Skin of body (tissue), 1 donor: ENCODE measurements at regions not wholly inside any gene's neighbourhood (a gene's known extent, or its start where the extent isn't known, plus 50 kb on each side); places are given as distances from the start of the nearest gene placed in this dataset.
"Not testable (repeated sequence)": the region's sequence is repeated elsewhere in the genome, so short reads cannot be mapped to it uniquely, and the experiment has no call there.

ENCODE experiments used
- DNase-seq: peaks from one replicate; lab custom pipeline; 2025; lab: John Stamatoyannopoulos, UW

DNA sequence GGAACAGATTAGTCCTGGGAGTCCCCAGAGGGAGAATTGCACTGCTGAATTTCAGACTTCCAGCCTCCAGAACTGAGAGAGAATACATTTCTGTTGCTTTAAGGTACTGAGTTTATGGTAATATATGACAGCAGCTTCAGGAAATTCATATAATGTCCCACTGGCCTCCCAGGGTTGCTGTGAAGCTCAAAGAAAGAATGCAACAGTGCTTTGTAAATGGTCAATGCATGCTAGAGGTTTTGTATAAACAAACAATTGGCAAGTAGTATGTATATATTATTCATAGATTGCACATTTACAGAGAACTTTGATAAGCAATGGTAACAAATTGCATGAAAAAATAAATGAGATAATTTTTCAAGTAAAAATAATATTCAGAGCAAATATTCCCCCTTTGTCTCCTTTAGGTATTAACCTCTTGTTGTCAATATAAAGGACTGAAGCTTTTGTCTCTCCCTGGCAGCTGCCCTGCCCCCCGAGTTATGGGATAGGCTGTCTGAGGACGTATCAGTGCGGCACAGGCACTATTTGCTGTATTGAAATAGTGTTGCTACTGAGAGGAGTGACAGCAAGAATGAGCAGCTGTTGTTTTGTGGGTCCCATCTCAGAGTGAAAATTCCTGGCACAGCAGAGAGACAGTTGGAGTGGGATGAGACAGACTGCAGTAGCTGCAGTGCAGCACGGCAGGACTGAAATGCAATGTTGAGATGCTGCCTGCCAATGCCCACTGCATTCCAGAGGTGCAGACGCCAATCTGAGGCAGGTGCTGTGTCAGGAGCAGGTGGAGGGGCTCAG, 194.2 kb upstream of the GLRA1 start:
- no peak for DNase-seq

DNA sequence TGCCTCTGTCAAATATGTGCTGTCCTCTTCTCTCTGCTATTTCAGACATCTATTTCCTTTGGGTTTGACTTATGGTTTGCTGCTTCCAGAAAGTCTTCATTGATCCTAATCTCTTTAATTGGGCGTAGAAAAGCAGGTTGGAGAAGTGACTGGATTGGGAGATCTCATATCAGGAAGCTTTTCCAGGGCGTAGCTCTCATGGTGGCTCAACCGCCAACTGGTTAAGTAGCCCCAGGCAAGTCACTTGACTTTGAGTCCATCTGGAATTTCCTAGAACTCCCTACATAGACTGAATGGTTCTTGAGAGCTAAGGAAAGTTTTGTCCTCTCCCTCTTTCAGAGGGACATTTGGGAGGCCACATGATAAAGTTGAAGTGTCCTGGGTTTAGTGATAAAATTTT, 192.3 kb upstream of the GLRA1 start:
- DNase-seq: no peak

DNA sequence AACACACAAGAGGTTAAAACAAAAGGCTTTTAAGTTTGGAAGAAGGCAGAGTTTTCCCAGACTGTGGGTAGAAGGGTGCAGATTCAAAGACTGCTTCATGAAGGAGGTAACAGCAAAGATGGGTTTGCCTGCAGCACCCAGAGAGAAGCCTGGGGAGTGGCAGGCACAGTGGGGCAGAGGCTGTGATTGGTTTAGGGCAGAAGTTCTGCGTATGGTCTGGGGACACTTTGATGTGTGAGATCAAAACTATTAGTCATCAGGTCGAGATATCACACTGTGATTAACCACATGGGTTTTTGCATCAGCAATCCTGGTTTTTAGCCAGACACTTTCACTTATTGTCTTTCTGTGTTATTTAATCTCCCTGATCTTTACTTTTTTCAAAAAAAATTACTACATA, 188.8 kb upstream of the GLRA1 start:
- DNase-seq: no peak

DNA sequence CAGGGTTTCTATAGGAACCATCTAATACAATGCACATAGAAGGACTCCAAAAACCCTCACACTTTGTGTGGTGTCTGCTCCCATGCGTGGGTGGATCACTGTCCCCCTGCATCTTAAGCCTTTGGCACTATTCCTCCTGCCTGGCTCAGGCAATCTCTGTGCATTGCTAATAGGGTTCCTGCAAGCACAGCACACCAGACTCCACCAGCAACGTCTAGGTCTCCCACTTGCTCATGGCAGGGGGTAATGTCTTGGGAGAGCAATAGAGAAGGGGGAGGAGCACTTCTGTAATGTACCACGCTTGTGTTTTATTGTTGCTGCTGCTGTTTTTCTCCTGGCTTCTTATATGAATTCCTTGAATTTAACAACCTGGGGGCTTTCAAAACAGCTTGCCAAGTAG, 182.6 kb upstream of the GLRA1 start:
- no peak for DNase-seq

GRCh38 chr5:152106571-152106970, 181.9 kb upstream of the GLRA1 start:
- no peak for DNase-seq

GRCh38 chr5:152105085-152105484, 180.4 kb upstream of the GLRA1 start:
- DNase-seq: no peak

- DNase-seq: no peak
These were observed 179.6 kb upstream of the GLRA1 start for GRCh38 chr5:152104211-152104610.

DNA sequence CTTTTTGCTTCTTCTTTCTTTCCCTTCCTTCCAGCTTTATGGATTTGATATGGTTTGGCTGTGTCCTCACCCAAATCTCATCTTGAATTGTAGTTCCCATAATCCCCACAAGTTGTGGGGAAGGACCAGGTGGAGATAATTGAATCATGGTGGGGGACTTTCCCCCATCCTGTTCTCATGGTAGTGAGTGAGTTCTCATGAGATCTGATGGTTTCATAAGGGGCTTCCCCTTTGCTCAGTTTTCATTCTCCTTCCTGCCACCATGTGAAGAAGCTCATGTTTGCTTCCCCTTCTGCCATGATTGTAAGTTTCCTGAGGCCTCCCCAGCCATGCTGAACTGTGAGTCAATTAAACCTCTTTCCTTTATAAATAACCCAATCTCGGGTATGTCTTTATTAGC, 178.3 kb upstream of the GLRA1 start:
- DNase-seq: not testable (repeated sequence)

DNA sequence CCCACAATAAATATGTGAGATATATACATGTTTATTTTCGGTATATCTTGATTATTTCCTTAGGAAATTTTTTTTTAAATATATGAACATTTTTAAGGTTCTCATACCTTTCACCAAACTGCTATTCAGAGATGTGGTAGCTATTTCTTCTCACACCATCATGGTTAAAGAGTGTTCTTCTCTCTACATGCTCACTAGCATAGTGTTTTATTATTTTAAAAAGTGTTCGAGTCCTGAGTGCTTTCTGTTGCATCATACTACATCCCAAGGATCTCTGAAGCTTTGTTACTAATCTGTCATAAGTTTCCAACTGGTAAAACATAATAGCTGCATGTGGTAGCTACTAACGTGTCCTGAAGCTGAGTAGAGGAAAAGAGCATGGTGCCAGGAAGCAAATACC, 177.4 kb upstream of the GLRA1 start:
- DNase-seq: no peak

- DNase-seq: no peak
These were observed 175.8 kb upstream of the GLRA1 start for GRCh38 chr5:152100462-152100861.

- no peak for DNase-seq
These were observed 172.5 kb upstream of the GLRA1 start for GRCh38 chr5:152097128-152097527.

- DNase-seq: no peak
These were observed 170.1 kb upstream of the GLRA1 start for GRCh38 chr5:152094716-152095115.

- DNase-seq: no peak
These were observed 169.4 kb upstream of the GLRA1 start for GRCh38 chr5:152094060-152094459.

DNA sequence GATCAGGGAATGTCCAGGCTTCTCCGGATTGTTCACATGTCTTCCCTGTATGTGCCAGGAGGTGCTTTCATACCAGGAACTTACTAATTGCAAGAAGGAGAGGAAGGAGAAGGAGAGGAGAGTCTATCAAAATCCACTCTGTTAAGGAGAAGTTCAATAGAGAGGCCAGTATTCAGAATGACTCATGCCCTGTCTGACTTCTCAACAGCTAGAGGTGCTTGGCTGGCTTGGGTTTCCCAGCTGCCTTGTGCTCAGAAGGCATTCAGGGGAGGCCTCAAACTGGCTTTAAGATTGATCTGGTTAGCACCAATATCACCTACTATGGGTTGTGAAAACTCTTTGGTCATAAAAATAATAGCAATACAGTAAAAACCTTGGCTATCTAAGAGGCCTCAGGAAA, 167.9 kb upstream of the GLRA1 start:
- DNase-seq: no peak

- DNase-seq: no peak
These were observed 165.0 kb upstream of the GLRA1 start for GRCh38 chr5:152089644-152090043.

- DNase-seq: no peak
These were observed 162.0 kb upstream of the GLRA1 start for GRCh38 chr5:152086668-152087067.

DNA sequence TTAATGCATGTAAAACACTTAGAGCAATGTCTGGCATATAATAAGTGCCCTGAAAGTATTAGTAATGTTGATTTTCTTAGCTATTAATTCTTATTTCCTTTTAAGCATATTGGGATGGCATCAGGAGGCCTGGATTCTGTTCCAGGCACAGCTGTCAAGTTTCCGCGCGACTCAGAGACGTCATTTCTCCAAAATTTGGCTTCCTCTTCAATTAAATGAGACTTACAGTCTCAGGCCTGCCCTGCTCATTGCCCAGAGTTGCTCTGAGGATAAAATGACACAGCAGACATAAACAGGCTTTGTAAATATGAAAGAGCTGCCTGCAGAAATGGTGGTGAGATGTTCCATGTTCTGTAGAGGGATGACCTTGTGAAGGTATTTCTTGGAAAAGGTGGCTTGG, 159.8 kb upstream of the GLRA1 start:
- no peak for DNase-seq

DNA sequence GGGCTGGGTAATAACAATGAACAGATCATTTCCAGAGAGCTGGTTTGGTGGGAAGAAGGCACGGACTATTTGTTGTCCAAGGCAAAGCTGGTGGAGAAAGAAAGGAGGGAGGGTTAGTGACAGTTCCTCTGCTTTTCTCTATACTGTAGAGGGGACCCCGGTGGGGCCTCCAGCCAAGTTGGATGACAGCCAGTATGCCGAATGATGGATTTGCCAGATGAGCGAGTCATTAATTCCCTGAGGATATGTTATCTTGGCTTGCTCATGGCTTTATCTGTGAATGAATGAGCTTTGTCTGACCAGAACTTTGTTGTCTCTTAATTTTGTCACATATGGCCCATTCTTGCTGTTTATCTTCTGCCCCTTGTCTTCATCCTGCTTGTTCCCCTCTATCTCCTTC, 158.6 kb upstream of the GLRA1 start:
- DNase-seq: no peak

DNA sequence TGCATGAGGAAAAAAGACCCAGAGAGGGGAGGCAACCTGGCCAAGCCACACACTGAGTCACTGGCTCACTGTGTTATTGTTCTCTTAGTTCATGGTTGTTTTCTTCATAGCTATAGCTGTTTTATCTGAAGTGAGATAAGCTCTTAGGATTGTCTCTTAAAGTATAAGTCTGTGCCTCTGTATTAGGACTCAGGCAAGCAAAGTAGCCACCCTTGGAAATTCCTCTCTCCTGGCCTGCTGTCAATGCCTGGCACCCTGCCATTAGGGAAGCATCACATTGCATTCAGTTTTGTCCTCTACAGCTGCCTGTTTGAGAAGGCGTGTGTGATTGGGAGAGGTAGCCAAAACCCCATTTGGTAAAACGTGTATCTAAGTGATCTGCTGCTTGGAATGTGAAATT, 147.4 kb upstream of the GLRA1 start:
- no peak for DNase-seq

GRCh38 chr5:152070591-152070990, 145.9 kb upstream of the GLRA1 start:
- no peak for DNase-seq

DNA sequence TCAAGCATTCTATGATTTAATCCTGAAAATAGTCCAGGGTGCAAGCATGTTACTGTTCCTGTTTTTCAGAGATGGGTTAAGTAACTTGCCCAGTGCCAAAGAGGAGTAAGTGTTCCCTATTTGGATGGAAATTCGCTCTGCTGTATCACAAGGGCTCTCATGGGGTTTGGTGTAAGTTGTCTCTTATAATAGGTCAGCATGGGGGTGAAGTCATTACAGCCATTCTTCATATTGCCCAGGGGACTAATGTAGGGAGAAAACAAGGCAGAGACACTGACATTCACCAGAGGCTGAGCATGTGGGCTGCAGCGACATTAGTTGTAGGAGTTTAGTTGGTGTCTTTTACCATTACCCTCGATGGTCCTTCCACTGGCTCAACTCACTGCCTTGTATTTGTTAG, 142.1 kb upstream of the GLRA1 start:
- DNase-seq: no peak

- DNase-seq: no peak
These were observed 138.4 kb upstream of the GLRA1 start for GRCh38 chr5:152063004-152063403.

DNA sequence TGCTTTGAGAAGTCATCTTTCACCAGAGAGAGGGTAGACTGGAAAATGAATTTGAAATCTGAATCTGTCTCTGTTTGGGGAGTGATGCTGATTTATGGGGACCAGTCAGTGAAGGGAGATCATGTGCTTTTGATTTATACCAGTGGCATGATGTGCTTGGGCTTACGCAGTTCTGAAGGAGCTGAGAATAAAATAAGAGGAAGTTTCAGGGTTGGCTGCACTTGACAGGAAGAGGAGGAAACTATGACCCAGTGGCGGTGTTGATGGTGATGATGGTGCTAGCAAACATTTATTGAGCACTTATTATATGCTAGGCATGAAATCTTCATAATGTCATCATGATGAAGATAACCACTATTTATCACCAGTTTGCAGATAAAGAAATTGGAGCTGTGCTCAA, 136.4 kb upstream of the GLRA1 start:
- no peak for DNase-seq

DNA sequence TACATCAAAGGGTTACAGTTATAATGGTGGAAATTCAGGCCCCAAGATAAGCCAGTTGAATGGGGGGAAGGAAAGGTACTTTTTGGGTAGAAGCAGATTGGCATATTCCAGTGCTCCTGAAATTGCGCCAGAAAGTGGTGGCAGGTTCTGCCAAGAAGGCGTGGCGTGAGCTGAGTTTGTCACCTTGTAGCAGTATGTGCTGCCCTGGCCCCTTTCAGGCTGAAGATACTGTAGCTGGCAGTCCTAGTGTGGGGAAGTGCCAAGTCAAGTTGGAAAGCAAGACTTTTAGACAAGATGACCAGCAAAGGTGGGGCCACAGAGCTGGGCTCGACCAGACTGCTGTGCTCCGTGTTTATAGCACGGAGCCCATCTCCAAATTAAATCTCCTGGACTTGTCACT, 133.6 kb upstream of the GLRA1 start:
- DNase-seq: no peak
